ENCODE measurements at regions not wholly inside any gene's neighbourhood (a gene's known extent, or its start where the extent isn't known, plus 50 kb on each side); places are given as distances from the start of the nearest gene placed in this dataset.

DNA sequence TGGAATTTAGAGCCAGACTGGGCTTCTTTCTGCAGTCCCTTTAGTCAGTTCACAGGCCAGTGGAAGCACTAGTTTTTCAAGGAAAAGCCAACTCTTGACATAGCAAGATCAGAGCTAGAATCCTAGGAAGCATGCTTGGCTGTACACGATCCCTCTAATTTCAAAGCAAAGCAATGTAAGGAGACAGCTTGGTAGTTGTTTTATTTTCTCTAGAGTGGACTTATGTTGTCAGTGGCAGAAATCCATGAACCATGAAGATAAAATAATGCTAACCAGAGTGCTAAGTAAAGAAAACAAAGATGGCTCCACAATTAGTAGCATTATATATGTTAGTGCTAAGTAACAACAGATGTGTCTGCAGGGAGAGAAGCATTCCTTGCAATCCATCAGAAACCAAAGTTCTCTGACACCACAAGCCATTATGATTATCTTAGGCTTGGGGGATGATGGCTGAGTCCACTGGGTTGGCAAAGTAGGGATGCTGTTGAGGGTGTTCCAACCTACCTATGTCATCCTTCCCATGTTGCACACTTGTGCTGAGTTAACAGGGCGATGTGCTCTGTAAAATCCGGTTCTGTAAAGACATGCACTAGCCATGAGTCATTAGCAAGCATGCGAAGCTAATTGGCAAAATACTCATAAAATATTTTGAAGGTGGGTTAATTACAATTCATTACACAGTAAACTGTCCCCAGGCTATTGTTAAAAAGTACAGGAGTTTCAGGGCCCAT, 115.2 kb downstream of the BMP2 start:
- DNase-seq (ENCODE audit: low read depth in 4 of 4, low spot score in 2 of 4) = no peak

DNA sequence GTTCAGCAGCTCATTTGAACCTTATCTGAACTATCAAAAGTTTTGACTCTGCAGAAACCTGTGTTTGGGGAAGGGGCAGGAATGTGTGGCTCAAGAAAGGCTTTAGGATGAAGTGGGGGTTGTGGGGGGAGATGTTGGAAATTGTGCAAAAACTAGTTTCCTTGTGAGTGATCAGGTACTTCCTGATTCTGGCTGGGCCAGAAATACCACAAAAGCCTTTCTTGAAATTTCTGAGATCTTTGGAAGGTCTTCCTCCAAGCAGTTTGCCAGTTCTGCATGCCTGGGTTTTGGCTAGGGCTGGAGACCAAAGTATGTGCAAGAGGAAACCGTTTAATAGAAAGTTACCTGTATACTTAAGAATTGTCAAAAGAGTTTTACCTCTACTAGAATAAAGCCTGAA, 116.6 kb downstream of the BMP2 start:
- no peak for DNase-seq (ENCODE audit: low read depth in 4 of 4, low spot score in 2 of 4)

DNA sequence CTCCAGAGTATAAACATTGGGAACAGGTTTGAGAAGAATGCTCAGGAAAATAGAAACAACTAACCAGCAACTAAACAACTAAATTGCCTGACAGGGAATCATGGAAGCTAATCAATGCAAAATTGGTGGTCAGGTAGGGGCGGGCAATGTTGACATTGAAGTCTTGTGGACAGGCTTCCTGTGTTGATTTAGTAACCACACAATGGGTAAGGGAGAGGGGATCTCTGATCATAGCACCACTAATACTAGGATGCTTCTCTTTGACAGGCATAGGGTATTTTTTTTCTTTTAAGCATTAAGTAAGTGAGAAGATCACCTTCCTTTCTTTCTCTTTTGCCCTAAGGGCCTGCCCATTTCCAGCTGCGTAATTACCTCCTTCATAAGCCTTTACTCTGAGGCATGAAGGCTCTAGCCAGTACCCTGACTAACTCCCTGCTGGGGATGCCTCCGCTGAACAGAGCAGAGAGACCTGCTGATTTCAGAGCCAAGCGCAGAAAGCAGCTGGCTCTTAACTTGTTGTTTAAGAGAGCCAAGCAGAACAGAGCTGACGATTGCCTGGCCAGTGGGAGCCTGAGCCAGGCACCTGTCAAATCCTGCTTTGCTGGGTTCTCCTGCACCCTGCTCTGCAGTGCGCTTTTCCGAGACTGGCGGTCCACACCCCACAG, 118.7 kb downstream of the BMP2 start:
- no peak for DNase-seq (ENCODE audit: low read depth in 4 of 4, low spot score in 2 of 4)

DNA sequence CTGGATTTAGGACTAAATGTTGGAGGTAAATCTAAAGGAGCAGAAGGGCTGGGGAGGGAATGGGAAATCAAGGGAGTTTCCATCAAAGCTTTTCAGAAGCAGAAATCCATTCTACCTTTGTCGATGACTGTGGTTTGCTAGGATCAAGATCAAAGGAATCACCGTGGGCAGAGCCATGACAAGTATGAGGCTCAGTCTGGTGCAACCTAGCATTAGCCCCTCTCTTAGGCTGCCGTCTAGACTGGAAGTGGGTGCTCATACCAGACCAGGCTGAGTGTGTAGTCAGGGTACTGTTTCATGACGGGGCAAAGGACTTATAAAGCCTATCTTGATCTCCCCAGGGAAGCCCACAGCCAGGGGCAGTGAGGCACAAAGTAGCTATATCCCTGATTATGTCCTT, 120.5 kb downstream of the BMP2 start:
- DNase-seq (ENCODE audit: low read depth in 4 of 4, low spot score in 2 of 4) = no peak

DNA sequence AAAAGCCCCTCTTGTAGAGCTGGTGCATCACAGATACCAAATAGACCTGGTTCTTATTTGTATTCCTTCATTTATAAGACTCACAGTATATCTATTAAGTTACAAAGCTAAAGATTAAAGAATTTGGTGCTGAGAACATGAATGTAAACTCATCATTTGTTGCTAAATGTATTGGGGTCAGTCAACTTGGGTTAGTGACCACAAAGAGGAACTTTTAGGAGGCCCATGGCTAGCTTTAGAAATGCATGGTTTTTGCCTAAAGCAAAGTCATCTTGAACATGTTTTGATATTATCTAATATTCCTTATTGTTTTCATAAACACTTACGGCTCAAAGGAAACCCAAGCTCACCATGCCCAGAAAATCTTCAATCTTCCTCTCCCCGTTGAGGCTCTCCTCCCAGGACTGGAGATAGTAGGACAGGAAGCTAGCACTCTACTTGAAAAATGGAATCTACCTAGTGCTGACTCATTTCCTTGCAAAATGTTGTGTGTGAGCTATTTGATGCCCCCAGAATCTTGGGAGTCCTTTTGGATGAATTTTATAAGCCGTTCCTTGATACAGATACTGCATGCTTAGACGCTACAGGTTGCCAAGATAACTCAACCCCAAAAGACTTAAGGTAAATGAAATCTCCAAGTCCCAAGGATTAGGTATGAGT, 121.4 kb downstream of the BMP2 start:
- no peak for DNase-seq (ENCODE audit: low read depth in 4 of 4, low spot score in 2 of 4)

DNA sequence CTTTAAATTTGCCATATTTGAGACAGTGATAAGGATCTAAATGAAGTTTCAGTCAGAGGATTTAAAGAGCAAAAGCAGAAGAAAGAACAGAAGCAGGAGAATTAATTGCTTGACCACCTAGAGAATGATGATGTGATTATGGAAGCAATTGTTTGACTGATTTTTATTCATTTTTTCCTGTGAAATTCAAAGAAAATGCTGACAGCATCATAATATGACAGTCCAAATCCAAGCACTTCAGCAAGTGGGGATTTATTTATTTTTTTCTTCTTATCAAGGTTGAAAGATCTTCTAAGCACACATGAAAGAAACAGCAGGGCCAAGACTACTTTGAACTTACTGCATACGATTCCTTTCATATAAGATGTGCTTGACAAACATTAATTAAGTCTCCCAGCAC, 125.2 kb downstream of the BMP2 start:
- DNase-seq (ENCODE audit: low read depth in 4 of 4, low spot score in 2 of 4) = no peak

DNA sequence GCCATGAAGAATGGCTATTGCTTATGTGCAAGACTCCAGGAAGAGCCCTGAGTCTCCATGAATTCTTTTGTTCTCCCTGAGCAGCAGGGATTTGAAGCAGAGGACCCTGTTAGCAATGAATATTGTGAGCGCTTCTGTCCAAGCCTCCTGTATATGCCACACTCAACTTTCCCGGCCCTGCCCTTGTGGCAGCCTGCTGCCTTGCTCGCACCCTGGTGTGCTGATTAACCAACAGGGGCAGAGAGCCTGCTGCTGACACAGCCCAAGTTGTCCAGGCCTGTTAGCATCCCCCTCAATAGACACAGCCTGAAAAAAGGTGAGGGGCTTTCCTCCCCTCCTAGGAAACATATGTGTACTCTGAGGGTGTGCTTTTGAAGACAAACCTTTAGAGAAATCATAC, 131.4 kb downstream of the BMP2 start:
- DNase-seq (ENCODE audit: low read depth in 4 of 4, low spot score in 2 of 4) = no peak

DNA sequence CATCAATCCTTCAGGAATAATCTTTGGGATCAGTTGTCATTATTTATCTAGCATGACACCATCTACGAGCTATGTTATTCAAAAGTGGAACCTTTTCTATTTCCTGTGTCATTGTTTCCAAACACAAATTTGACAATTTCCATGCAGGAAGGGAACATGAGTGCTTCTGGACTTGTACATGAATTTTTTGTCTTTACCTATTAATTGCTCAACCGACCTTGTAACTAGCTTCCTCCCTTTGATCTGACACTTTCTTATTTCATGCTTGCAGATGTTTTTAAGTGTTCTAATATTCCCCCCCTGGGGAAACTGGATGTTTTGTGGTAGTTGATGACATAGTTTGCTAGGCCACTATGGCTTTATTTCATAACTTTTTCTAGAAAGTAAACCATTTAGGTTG, 139.4 kb downstream of the BMP2 start:
- DNase-seq (ENCODE audit: low read depth in 4 of 4, low spot score in 2 of 4) = no peak

DNA sequence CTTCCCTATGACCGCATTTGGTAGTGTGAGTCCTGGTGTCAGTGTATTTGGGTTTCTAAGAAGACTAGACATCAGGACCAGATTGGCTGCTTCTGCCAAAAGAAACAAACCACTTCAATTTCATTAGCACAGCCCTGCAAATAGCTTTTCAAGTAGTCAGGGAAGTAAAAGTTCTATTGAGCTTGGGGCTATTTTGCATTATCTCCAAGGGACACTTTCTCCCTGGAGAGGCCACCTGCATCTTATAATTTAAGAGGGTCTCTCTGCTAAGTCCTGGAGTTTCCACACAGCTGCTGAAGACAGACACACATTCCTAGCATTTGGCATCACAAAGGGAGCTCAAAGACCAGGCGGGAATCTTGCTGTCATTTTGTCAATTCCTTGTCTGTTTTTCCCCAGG, 141.2 kb downstream of the BMP2 start:
- DNase-seq (ENCODE audit: low read depth in 4 of 4, low spot score in 2 of 4) = no peak

DNA sequence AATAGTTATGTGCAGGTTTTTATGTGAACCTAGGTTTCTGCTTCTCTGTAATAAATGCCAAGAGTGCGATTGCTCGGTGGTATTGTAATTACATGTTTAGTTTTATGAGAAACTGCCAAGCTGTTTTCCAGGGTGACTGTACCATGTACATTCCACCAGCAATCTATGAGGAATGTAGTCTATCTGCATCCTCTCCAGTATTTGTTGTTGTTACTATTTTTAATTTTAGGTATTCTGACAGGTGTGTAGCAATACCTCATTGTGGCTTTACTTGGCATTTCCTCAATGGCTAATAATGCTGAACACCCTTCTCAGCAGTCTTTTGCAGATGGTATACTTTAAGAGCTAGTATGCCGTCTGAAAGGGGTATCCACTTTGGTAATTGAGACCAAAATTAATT, 142.1 kb downstream of the BMP2 start:
- DNase-seq (ENCODE audit: low read depth in 4 of 4, low spot score in 2 of 4) = no peak

DNA sequence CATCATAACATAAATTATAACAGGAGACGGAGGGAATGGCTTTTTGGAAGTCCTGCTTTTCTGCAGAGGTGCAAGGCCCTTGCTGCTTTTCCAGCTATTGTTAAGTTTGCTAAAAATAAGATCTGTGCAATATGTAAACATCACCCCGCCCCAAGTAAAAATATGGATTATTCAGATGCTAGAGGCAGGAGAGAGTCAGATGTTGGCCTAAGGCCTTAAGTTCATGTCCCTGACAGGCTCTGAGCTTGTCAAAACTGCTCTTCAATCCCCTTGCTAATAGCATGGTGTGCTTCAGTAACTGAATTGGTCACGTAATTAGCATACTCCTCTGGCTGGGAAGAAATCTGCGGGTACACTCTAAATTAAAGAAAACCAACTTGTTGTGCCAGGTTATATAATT, 147.5 kb downstream of the BMP2 start:
- no peak for DNase-seq (ENCODE audit: low read depth in 4 of 4, low spot score in 2 of 4)

DNA sequence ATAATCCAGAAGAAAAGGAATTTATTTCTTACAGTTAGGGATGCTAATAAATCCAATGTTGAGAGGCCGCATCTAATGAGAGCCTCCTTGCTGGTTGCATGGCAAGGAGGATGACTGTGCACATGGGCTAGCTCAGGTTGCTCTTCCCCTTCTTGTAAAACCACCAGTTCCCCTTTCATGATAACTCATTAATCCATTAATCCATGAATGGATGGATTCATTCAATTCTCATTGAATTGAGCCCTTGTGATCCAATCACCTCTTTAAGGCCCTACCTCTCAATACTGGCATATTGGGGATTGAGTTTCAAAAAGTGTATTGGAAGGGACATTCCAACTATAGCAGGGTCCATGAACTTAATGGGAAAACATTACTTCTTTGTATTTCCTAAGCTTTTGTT, 149.5 kb downstream of the BMP2 start:
- no peak for DNase-seq (ENCODE audit: low read depth in 4 of 4, low spot score in 2 of 4)

DNA sequence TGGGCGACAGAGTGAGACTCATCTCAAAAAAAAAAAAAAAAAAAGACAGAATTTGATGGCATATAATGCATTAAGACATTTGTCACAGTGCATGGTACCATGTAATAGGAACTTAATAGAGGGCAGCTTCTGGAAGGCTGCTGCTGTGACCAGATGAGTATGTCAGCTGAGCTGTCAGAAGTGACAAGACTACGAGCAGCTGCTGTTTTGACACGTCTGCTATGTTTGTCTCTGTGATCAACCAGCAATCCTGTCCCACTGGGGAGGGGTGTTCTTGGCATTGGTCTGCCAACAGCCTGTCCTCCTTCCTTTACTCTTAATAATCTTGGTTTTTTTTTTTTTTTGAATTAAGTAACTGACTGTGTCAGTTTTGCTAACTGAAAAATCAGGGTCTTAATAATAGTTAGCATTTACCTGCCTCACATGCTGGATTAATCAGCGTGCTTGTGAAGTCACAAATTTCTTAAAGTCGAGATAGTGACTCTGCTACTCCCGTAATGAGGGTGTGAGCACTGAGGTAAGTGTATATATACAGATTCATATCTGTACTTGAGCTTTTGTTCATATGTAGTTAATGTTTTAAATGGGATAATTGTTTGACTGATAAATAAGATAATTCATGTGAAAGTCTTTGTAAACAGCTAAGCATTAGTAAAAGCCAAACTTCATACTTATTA, 152.4 kb downstream of the BMP2 start:
- no peak for DNase-seq (ENCODE audit: low read depth in 4 of 4, low spot score in 2 of 4)

DNA sequence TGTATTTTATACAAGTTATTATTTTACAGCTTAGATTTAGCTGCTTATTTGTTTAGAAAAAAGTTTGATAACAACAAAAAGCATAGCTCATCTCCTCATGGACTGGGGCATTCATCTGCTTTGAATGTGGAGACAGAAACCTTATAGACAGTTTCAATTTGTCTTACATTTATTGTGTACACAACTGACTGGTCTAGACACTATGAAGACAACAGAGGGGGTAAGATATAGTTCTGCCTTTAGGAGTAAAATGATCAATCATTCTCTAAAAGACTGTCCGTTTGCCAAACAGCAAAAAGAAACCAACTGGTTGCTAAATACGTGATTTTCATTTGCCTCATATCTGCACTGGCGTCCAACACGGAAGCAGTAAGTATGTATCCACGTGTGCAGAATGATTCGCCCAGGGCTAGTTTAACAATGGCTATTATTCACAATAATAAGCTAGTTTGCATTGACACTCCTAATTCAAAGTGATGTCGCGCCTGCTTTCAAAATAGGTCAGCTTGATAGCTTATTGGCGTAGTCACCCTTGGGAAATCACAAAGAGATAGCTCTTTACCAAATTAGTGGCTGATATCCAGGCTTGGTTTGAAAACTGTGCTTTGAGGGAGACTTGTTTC, 153.6 kb downstream of the BMP2 start:
- DNase-seq (ENCODE audit: low read depth in 4 of 4, low spot score in 2 of 4) = no peak

DNA sequence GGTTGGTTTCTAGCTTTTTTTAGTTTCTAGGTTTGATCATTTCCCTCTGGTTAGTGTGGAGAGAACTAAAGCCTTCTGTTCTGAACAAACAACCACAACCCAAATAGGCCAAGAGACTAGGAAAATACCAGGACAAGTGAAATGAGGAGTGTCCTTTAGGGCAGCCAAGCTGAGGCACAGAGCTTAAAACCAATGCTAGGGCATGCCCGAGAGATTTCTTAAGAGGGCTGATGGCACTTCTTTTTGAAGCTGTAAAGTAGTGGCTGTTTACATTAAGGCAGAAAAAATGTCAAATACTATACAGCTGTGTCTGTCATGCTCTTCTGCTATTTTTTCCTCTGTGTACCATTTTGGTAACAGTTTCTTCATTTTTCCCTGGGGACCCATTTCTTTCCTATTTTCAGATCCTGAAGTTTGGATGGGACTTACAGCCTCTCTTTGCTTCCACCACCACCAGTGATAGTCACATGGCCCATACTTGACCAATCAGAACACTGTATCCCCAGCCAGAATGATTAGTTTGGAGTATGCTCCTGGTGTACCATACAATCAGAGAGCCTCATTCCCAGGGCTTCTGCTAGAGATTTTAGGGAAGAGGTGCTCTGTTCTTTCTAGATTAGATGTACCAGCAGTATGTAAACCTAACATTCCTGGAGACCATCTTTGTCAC, 154.4 kb downstream of the BMP2 start:
- no peak for DNase-seq (ENCODE audit: low read depth in 4 of 4, low spot score in 2 of 4)

DNA sequence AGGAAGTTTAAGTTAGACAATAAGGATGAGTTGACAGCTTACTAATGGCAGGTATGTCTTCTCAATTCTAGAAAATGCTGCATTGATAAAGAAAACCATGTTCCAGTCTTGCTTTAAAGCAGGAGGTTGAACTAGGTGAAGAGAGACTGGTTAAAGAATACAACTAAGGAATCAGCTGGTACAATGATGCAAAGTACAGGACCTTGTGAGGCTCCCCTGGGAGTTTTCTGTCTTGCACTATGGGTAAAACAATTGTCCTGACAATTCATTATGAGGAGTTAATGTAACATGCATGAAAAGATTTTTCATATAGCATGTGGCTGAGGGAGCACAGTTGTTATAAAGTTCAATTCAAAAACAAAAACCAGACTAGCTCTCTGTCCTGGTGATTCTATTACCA, 157.2 kb downstream of the BMP2 start:
- DNase-seq (ENCODE audit: low read depth in 4 of 4, low spot score in 2 of 4) = no peak

DNA sequence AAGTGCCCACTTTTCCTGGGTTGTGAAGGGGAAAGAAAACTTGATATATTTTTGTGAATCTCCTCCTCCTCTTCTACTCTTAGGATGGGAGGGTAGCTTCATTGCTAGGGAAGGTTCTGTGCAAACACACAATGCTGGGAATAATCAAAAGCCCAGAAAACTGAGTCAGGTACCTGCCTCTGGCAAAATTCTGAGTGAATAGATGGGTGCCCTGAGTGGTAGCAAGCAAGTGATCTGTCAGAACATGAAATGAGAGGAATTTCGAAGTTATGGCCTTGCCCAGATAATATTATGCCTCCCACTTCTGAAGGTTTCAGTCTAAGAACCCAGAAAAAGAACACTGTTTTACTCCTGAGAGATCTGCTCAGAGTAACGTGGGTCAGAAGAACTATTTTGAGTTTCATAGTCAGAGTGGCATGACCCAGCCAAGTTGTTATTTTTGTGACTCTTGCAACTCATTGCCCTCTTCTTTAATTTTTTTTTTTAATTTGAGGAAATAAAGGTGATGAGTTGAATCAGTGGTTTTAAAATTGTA, 158.3 kb downstream of the BMP2 start:
- no peak for DNase-seq (ENCODE audit: low read depth in 4 of 4, low spot score in 2 of 4)

DNA sequence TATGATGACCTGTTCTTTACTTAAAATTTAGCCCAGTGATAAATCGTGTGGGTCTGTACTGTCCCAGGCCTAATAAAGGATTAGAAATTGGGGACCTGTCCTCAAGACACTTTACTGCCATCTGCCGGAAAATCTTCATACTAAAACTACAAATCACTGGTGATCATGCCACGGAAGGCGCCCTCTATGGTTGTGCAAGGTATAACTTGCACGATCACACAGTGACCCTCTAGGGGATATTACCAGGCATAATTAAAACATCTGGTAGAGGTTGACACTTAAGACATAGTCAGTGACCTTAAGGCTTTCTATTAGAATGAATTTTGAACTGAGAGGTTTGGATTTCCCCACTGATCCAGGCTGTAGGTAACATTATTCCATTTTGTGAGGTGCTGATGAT, 172.6 kb downstream of the BMP2 start:
- peak in 1 of 4 donors; percentile 2 for DNase-seq (ENCODE audit: low read depth in 4 of 4, low spot score in 2 of 4)

DNA sequence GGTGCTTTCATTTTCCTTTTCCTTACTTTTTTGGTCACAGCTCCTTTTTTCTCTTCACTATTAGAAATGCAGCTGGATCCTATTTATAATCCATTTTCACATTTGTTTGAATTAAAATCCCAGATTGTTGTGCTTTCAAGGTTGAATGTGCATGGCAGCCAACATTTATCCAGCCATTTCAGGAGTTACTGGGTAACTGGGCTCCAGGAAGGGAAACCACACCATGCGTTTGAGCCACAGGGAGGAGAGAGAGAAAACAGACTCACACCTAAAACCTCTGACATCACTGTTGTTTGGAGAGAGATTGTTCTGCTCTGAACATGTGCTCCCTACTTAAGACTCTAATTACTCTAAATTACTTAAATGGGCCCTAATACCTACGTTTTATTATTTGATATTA, 173.4 kb downstream of the BMP2 start:
- DNase-seq (ENCODE audit: low read depth in 4 of 4, low spot score in 2 of 4) = no peak

DNA sequence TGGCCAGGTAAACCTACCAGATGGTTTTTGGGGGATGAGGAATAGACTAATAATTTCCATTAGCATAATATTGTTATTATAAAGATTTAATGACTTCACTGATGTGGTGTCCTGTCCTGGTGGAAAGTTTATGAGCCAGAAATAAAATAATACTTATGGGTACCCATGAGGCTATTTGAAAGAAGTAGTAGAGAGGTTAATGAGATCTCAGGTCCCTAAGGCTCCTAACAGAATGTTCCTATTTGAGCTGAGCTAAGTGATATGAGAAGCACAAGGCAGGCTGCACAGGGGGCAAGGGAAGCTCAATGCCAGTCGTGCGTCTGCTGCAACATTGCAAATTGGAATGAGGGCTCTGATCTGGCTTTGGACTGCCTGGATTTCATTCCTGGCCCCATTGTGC, 174.1 kb downstream of the BMP2 start:
- DNase-seq (ENCODE audit: low read depth in 4 of 4, low spot score in 2 of 4) = no peak

Data from left renal cortex interstitium (tissue), 4 donors.